NCI-H187 (cell line): ENCODE measurements at regions not wholly inside any gene's neighbourhood (a gene's known extent, or its start where the extent isn't known, plus 50 kb on each side); places are given as distances from the start of the nearest gene placed in this dataset.

Experiments used
- DNase-seq, 2 experiments: peaks; one replicate each; lab custom pipeline; 2025; lab: John Stamatoyannopoulos, UW

DNA sequence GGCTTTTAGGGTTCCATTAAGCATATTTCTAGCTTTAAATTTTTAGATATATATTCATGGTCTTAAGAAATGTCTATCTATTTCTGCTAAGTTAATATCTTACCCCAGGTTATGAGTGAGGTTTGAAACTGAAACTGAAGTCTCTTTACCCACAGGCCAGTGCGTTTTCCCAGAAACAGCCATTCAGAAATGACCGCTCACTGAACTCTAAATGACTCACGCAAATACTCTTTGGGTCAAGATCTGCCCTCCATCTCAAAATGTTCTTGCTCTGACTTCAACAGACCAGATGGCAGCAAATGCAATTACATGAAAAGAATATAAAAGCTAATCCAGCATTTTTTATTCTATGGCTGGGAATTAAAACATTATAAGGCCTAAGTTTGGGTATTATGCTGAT, 315.2 kb downstream of the TDRD15 start:
- no peak for DNase-seq

DNA sequence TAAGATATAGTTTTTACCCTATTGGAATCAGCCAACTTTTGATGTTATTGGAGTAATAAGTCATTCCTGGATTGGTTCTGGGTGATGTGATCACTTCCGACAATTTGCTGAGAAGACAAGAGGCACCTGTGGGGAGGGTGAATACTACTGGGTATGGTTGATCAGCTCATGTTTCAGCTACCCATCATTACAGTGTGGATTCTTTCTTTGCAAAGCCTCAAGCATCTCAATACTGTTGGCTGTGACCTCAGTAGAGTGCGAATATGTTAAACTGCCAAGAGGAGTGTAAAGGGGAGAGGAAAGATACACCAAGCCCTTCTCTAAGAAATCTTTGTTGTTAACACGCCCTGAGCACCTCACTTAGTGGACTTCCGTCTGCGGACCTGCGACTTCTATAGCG, 317.7 kb downstream of the TDRD15 start:
- no peak for DNase-seq

DNA sequence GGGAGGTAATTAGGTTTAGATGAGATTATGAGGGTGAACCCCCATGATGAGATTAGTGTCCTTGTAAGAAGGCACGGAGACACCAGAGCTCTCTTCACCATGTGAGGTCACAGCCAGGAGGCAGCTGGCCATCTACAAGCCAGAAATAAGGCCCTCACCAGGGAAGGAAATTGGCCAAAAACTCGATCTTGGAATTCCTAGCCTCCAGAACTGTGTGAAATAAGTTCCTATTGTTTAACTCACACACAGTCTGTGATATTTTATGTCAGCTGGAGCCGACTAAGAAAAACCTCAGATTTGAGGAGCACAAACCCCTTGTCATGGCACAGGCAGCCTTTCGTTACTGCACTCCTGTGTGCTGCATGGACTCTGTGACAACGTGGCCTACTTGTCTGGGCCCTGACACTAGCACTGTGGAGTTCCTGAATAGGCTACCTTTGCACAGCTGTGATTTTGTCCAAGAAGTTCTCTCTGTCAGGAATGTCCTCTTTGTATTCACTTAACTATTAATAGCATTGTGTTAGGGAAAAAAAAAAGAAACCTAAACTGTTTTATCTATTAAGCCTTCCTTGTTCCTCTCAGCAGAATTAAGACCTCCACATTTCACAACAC, 319.8 kb downstream of the TDRD15 start:
- DNase-seq: no peak

DNA sequence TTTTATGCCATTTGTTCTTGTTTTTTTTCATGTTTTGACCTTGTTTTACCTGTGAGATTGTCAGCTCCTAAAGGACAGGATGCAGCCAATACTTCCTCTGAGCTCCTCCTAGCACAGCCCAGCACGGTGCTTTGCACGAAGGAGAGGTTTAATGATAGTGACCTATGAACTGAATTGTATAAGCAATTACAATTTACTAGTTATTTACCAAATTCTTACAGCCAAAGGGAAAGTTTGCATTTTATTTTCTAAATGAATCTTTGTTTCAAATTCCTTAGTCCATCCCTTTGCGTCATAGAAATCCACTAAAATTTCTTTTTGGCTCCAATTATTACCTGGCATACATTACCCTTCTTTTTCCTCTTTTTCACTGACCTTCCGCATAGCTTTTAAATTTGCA, 326.1 kb downstream of the TDRD15 start:
- DNase-seq: no peak

DNA sequence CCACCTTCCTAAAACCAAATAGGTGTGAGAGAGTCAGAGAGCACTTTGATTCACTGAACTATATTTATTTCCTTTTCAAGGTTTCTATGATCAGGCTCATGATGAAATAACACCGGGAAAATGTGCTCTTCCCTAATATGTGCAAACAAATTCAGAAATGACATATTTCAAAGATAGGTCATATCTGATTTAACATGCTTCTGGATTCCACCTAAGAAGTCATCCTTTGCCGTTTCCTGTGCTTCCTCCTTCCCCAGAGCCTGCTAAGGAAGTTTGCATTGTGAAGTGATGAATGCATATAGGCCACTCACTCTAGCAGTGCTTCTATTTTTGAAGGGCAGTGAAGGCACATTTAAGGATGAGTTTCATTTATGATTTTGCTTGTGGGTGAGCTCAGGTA, 327.6 kb downstream of the TDRD15 start:
- no peak for DNase-seq

DNA sequence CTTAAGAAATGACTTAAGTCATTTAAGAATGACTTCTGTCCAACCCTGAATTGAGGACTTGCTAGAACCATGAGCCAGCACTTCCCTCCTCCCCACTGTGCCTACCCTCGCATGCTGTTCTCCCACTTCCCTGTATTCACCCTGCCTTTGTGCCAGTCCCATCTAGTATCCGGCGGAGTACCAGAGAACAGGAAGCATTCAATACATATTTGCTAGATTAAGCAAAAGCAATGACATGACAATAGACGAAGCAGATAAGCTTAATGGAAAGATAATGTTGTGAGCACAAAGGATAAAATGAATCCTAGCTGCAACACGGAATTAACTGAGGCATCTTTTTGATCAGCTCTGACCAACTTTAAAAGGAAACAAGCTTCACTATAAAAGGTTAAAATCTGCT, 328.5 kb downstream of the TDRD15 start:
- no peak for DNase-seq

DNA sequence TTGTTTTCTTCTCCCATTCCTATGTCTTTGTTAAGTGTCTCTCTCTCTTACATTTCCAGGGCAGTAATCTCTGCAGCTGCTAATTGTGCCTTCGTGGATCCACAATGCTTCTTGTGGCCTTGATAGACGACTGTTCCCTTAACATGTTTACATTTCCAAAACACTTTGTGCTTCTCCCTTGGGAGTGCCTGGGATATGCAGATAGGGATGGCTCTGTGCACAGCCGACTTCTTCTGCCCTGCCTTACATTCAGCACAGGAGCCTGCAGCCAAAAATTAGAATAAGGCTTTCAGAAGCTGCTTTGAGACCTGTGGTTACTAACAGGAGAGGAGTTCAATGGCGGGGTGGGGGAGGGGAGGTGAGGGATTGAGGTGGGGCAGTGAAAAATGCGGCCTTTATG, 328.9 kb downstream of the TDRD15 start:
- peak in 1 of 2 experiments; percentile 7 for DNase-seq

DNA sequence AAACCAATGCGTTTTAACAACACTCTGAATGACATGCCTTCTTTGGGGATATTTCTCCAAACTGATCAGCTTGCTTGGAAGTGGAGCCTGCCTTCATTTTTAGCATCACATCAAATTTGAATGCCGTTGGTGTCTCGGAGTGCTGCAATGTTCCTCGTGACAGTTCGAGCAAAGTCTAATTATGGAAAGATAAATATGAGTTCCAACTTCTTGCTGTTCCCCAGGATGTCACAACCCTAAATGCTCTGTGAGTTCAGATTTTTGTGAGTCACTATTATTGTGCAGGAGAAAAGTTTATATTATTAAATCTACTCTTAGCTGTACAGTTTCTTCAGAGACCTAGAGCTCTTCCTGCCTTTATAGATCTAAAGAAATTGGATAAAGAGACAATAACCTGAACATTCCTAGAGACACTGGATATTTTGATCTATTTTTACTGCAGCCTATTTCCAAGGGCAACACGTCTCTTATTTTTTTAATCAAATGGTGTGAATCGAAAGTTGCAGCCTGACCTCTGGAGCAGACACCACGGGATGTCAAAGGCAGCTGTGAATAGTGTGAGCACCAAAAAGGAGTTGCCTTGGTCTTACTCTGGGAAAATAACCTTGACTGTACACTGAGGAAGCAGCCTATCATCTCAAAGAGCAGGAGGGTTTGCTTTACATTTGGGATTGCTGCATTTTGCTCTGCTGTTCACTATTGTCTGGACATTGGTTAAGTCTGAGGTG, 330.1 kb downstream of the TDRD15 start:
- no peak for DNase-seq

DNA sequence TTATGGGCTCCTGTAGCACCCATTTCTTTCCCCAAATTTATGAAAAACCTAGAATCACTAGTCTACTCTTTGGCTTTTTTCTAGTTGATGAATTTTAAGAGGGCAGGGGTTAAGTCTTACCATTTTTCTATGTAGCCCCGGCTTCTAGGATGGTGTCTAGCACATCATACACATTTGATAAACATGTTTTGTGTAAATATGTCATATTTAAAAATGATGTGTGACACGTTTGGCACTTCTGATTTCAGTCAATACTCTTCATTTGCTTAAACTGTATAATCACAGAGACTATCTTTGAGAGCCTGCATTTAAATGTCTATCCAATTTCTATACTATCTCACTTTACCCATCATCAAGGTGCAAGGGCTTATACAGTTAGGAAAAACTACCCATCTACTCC, 331.1 kb downstream of the TDRD15 start:
- no peak for DNase-seq

DNA sequence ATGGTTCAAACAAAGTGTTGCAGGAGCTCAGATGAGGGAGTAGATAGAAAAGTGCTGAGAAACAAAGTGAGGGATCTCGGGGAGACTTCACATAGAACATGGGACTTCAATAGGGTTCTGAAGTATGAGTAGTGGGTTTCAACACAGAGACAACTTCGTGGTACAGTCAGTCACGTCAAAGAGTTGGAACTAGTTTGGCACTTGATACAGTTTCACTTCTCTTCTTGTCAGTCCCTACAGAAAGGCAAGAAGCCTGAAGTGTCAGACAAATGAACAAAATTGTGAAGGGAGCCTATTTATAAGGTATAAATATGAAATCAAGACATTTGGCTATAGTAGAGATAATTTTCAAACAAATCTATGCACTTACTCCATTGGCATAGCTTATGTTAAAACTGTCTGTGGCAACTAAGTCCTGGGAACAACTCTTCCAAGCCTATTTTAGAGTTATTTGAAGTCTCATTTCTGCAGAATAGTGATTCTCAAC, 338.0 kb downstream of the TDRD15 start:
- no peak for DNase-seq

DNA sequence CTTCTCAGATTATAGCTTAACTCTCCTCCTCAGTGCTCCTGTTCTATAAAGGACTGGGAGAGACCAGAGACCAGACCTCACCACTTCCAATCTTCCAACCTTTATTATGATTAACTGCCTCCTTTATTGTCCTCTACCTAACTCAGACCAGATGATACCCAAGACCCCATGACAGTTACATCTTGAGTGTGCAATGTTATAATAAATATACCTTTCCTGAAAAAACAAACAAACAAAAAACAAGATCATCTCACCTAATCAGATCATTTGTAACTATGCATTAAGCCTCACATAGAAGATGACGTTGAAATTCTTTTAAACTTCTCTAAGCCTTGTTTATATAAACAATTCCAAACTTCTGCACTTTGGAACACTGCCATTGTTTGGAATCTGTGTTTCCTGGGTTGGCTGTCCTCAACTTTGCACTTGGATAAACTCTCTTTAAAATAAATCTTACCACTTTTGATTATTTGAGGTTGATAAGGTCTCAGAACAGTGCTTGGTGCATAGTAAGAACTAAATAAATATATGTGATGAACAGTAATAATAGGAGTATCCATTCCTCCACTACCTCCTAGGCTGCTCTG, 342.7 kb downstream of the TDRD15 start:
- DNase-seq: no peak

DNA sequence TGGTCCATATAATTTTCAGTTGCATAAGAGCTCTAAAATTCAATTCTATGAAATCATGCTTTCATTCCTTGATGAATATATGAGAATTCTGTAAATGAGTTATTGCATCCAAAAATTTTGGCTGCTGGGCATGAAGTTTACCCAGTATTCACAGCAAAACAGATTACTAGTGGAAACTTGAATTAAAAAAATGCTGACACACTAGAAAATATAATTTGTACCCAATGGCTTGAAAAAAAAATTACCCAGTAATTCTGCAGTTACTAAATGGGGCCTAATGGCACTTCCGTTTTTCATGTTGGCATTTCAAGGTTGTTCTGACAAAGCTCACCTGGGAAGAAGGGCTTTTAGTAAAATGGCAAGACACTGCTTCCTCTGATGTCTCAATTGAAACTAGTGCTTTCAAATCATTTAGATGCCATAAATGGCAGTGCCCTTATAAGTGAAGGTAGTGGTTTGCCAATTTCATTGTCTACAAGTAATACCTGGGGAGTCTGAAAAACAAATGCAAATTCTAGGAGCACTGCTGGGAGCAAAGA, 343.6 kb downstream of the TDRD15 start:
- DNase-seq: no peak

DNA sequence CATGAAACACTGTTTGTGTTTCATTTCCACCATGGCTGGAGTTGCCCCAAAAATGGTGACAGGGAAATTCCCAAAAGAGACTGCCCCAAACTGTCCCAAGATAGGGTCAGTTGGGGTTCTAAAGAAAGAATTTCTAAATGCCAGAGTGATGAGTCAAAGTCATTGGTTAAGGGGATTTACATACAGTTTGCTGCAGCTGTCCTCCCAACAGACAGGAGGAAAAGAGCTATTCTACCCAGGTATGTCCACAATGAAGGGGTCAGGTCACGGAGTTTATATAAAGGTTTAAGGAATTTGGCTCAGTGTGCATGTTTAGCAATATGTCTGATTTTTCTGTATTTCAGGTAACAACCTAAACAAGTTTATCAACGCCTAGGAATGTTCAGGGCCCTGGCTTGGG, 344.1 kb downstream of the TDRD15 start:
- no peak for DNase-seq

DNA sequence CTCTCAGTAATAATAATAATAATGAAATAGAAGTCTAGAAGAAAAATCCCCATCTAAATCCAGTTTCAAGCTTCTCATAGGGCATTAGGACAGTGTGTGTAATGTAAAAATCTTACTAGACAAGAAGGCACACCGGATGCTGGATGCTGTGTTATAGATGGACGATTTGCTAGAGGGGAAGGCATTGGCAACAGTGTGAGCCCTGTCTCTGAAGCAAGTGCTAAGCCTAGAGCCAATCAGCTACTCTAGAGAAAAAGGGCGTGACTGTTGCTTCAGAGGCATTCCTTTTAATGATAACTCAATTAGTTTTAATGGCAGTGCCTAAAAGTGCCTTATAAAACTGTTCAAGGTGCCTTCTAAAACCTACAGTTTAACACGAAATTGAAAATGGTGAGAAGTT, 344.9 kb downstream of the TDRD15 start:
- no peak for DNase-seq

DNA sequence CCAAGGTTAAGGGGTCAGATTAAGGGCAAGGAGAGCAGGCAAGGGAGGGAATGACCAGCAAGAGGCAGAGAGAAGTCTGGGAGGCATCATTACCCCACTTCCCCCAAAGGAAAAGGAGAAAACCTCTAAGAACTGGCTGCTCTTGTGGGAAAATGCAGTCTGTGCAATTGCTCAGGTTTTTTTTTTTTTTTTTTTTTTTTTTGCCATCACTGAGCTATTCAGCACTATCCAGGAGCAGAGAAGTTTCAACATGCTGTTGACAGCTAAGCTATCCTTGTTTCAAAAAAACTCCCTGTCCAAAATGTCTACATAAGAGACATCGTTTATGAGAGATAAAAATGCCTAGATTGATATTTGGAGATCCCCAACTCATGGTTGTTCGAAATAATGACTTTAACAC, 345.4 kb downstream of the TDRD15 start:
- DNase-seq: no peak

DNA sequence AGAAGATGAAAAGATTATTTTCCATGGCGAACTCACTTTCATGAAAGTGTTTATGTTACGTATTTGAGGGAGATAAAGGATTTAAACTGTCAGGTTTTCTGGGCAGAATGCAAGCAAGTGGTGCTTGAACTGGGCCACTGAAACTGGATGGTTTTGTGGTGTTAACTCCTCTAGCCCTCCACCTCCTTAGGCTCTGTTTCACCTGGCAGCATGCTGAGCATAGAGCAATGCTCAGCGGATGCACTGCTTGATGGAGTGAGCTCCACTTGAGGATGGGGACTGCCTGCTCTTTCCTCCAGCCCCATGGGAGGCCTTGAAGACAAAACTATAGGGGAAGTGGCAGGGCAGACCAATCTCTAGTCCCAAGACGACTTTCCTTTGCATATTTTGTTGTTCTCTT, 345.8 kb downstream of the TDRD15 start:
- DNase-seq: no peak

DNA sequence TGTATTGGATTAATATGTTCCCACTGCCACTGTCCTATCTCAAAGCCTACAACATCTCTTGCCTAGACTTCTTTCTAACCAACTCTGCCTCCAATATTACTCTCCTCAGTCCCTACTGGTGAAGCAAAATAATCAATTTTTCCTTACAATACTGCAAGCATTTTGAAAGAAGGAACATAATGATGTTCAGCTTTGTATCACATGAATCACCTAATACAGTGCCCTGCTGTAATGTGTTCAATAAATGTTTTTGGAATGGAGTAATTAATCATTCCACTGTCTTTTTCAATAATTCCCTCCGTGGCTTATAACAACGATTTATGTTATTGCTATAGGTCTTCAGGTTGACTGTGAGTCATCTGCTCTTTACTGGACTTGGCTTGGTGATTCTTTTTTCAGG, 356.4 kb downstream of the TDRD15 start:
- no peak for DNase-seq

DNA sequence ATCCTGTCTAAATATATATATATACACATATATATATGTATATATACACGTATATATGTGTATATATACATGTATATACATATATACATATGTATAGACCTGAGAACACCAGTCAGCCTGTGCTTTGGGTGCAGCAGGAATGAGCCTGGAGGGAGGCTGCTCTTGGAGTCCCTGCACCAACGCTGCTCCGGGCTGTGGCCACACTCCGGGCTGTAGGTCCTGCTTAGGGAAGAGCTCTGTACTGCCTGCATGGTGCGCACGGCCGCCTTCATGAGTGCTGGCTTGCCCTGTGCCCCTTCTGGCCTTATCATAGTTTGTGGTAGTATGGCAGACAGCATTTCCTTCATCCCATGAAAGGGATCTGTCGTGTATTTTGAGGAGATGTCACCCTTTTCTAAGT, 360.9 kb downstream of the TDRD15 start:
- no peak for DNase-seq

DNA sequence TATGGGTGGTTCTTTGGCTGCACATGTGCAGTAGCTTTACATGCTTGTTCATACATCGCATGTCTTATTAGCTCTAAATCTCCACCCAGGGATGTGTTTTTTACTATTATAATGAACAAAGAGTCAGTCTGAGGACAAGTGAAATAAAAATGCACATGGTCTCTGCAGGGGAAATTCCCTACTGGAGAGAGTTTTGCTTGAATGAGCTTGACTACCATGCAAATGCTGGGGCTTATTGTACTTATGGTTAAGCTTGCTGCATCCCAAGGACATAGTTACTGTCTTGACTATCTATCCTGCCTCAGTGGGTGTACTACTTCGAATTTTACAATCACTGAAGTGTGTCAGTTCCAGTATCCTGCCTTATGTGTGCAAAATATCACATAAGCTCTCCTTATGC, 362.7 kb downstream of the TDRD15 start:
- no peak for DNase-seq

DNA sequence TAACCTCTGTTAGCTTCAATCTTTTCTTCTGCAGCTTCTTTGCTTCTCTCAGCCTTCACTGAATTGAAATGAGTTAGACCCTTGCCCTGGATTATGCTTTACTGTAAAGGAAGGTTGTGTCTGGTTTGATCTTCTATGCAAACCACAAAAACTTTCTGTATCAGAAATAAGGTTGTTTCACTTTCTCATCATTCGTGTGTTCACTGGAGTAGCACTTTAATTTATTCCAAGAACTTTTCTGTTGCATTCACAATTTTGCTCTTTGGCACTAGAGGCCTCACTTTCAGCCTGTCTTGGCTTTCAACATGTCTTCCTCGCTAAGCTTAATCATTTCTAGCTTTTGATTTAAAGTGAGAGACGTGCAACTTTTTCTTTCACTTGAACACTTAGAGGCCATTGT, 365.3 kb downstream of the TDRD15 start:
- DNase-seq: no peak

DNA sequence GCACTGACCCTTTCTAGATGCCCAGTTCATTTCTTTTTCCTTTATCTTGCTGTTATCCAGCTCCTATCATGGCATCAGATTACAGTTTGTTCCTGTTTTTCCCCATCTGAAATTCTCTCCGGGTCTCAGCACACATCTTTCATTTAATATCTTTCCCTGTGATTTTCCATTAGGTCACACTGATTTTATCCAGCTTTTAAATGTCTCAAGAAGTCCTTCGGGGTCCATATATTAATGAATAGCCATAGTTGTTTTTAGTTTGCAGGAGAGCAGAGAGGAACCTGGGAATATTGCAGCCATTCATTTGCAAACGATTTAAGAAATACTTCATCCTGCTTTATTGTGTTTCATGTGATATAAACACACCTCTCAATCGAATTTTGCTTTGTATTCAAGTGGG, 374.2 kb downstream of the TDRD15 start:
- DNase-seq: no peak

DNA sequence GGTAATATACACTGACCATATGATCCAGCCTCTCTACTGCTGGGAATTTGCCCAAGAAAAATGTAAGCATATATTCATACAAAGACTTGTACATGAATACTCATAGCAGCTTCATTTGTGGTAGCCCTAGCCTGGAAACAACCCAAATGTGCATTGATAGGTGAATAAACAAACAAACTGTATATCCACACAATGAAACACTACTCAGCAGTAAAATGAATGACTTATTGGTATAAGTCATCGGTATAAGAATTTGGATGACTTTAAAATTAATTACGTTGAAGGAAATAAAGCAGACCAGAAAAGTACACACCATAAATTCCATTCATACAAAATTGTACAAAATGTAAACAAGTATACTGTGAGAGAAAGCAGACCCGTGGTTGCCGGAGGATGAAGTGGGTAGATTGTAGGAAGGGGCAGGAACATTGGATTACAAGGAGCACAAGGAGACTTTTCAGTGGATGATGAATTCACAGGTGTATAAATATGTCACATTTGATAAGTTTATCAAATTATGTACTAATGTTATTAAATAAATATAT, 376.7 kb downstream of the TDRD15 start:
- no peak for DNase-seq
